ENCODE measurements at regions not wholly inside any gene's neighbourhood (a gene's known extent, or its start where the extent isn't known, plus 50 kb on each side); places are given as distances from the start of the nearest gene placed in this dataset.
"Not testable (repeated sequence)": the region's sequence is repeated elsewhere in the genome, so short reads cannot be mapped to it uniquely, and the experiment has no call there.

GRCh38 chr14:40682131-40682913, 924.4 kb upstream of the LRFN5 start:
- no peak for DNase-seq

- DNase-seq: no peak
Measured at GRCh38 chr14:40679256-40679655, 927.4 kb upstream of the LRFN5 start.

- not testable (repeated sequence) for DNase-seq
Measured at GRCh38 chr14:40677206-40677605, 929.5 kb upstream of the LRFN5 start.

- DNase-seq: no peak
Measured at GRCh38 chr14:40674502-40674901, 932.2 kb upstream of the LRFN5 start.

GRCh38 chr14:40656311-40656710, 950.4 kb upstream of the LRFN5 start:
- no peak for DNase-seq

GRCh38 chr14:40652089-40652691, 954.5 kb upstream of the LRFN5 start:
- no peak for DNase-seq

GRCh38 chr14:40630471-40630870, 976.2 kb upstream of the LRFN5 start:
- no peak for DNase-seq

- not testable (repeated sequence) for DNase-seq
Measured at GRCh38 chr14:40629551-40630137, 977.0 kb upstream of the LRFN5 start.

GRCh38 chr14:40629144-40629543, 977.5 kb upstream of the LRFN5 start:
- no peak for DNase-seq

- DNase-seq: no peak
Measured at GRCh38 chr14:40623643-40624042, 983.0 kb upstream of the LRFN5 start.

GRCh38 chr14:40618225-40618898, 988.3 kb upstream of the LRFN5 start:
- no peak for DNase-seq

- DNase-seq: no peak
Measured at GRCh38 chr14:40616579-40616978, 990.1 kb upstream of the LRFN5 start.

- DNase-seq: no peak
Measured at GRCh38 chr14:40601063-40601462, 1005.6 kb upstream of the LRFN5 start.

- DNase-seq: no peak
Measured at GRCh38 chr14:40599725-40600124, 1007.0 kb upstream of the LRFN5 start.

GRCh38 chr14:40581264-40581663, 1025.4 kb upstream of the LRFN5 start:
- DNase-seq: no peak

GRCh38 chr14:40576880-40577478, 1029.7 kb upstream of the LRFN5 start:
- no peak for DNase-seq

GRCh38 chr14:40574780-40575179, 1031.9 kb upstream of the LRFN5 start:
- no peak for DNase-seq

GRCh38 chr14:40525314-40525713, 1081.4 kb upstream of the LRFN5 start:
- DNase-seq: no peak

GRCh38 chr14:40523123-40523522, 1083.6 kb upstream of the LRFN5 start:
- DNase-seq: no peak

- no peak for DNase-seq
Measured at GRCh38 chr14:40494483-40494882, 1062.2 kb upstream of the FBXO33 start.

- DNase-seq: no peak
Measured at GRCh38 chr14:40487824-40488223, 1055.6 kb upstream of the FBXO33 start.

GRCh38 chr14:40485688-40486087, 1053.5 kb upstream of the FBXO33 start:
- no peak for DNase-seq

GRCh38 chr14:40476005-40476404, 1043.8 kb upstream of the FBXO33 start:
- no peak for DNase-seq
